HepG2 (cell line): ENCODE measurements at regions not wholly inside any gene's neighbourhood (a gene's known extent, or its start where the extent isn't known, plus 50 kb on each side); places are given as distances from the start of the nearest gene placed in this dataset.

ENCODE experiments used
- ATAC-seq: fragments of 200-7000 bp; cut with Tn5 transposase; 3 replicates; pipeline ENCODE4 v1.9.1; 2020; ENCODE audit warnings: mild to moderate bottlenecking, moderate library complexity
- BruUV-seq: library from RNA; stranded (reverse); fragments of 400-500 nt; replicated peaks from 2 replicates; lab custom pipeline; 2021; lab: Mats Ljungman, UMichigan
- CTCF ChIA-PET: fragments of 300-600 bp; formaldehyde crosslinking; extraction: SDS; loops from one replicate; lab custom pipeline; 2021; ENCODE audit warnings: low total read pairs, inconsistent platforms, low intra/inter-chr PET ratio; lab: Yijun Ruan, JAX
- POLR2A ChIA-PET: fragments of 350-600 bp; sonication (Branson Sonifier 250); formaldehyde crosslinking; loops from one replicate; lab custom pipeline; 2020; ENCODE audit warnings: antibody characterized with exemption, inconsistent platforms; lab: Yijun Ruan, JAX
- DNase-seq: peaks from one replicate; pipeline ENCODE4 v3.0.0-alpha.2; 2015; ENCODE audit warnings: low spot score
- FAIRE-seq: peaks from 3 replicates; lab custom pipeline; 2011; peaks lifted over from hg19 to GRCh38; lab: Jason Lieb, UNC
- H2AFZ ChIP-seq: one replicate; pipeline ENCODE4 v1.6.1; 2011; ENCODE audit warnings: low read length, inconsistent platforms
- H3K27ac ChIP-seq: fragments of 300-600 bp; 3 replicates; pipeline ENCODE4 v1.8.0; 2011; ENCODE audit warnings: mixed run types, mild to moderate bottlenecking, mixed read lengths, low read length, inconsistent platforms; ENCODE audit not compliant: insufficient read depth; ENCODE audit errors: extremely low read length
- H3K27me3 ChIP-seq, 2 experiments: fragments of 200-600 bp in 1 of 2; 2 replicates in 1 of 2; 3 replicates in 1 of 2; pipeline versions ENCODE4 v1.6.0 to v1.8.0; 2011; ENCODE audit warnings: low read length in 2 of 2, mild to moderate bottlenecking in 2 of 2, moderate library complexity in 2 of 2, inconsistent platforms in 1 of 2; ENCODE audit not compliant: insufficient read depth in 2 of 2, control insufficient read depth in 1 of 2
- H3K36me3 ChIP-seq, 2 experiments: fragments of 200-600 bp in 1 of 2; replicated peaks in 1 of 2; 2 replicates in 1 of 2; 3 replicates in 1 of 2; pipeline versions ENCODE4 v1.5.1 to v1.8.0; 2011; ENCODE audit warnings: low read length in 2 of 2, inconsistent platforms in 1 of 2; ENCODE audit not compliant: insufficient read depth in 2 of 2, control insufficient read depth in 1 of 2
- H3K4me1 ChIP-seq: 2 replicates; pipeline ENCODE4 v1.5.1; 2012; ENCODE audit warnings: low read length, inconsistent platforms; ENCODE audit not compliant: insufficient read depth
- H3K4me2 ChIP-seq: 2 replicates; pipeline ENCODE4 v1.6.0; 2011; ENCODE audit warnings: low read depth, low read length, inconsistent platforms
- H3K4me3 ChIP-seq, 3 experiments: fragments of 200-600 bp in 1 of 3; sonication (generic), shearing (Covaris generic) in 1 of 3; replicated peaks in 1 of 3; 2 replicates each; pipeline ENCODE4 v1.5.1; 2011 to 2016; ENCODE audit warnings: low read length in 3 of 3, inconsistent platforms in 2 of 3, low read depth in 2 of 3, mild to moderate bottlenecking in 2 of 3, control low read depth in 1 of 3, mixed read lengths in 1 of 3; ENCODE audit not compliant: insufficient read depth in 1 of 3
- H3K79me2 ChIP-seq: one replicate; pipeline ENCODE4 v1.6.1; 2011; ENCODE audit warnings: low read length, inconsistent platforms; ENCODE audit not compliant: insufficient read depth
- H3K9ac ChIP-seq: 2 replicates; pipeline ENCODE4 v1.6.0; 2011; ENCODE audit warnings: mild to moderate bottlenecking, low read depth, low read length, inconsistent platforms; ENCODE audit not compliant: insufficient read depth
- H3K9me3 ChIP-seq: 2 replicates; pipeline ENCODE4 v1.5.1; 2012; ENCODE audit warnings: mild to moderate bottlenecking, low read length
- H4K20me1 ChIP-seq: 2 replicates; pipeline ENCODE4 v1.6.0; 2011; ENCODE audit warnings: inconsistent platforms, mild to moderate bottlenecking, low read length, moderate library complexity; ENCODE audit not compliant: insufficient read depth
- CSRNP2 ChIP-seq: sonication (generic); formaldehyde crosslinking; conservative IDR thresholded peaks from 2 replicates; pipeline ENCODE4 v1.8.0; 2022; ENCODE audit warnings: low read depth, missing genetic modification reagents
- GABPA ChIP-seq, 2 experiments: IDR thresholded peaks; 2 replicates each; pipeline ENCODE4 v1.6.1; 2011 to 2016; ENCODE audit warnings: low read depth in 2 of 2, low read length in 1 of 2, missing biosample characterization in 1 of 2, missing genetic modification characterization in 1 of 2
- SALL2 ChIP-seq: sonication (generic); formaldehyde crosslinking; IDR thresholded peaks from 2 replicates; pipeline ENCODE4 v1.8.1; 2023; ENCODE audit warnings: mild to moderate bottlenecking, missing genetic modification reagents, inconsistent platforms
- TBP ChIP-seq: sonication (generic); formaldehyde crosslinking; IDR thresholded peaks from 2 replicates; pipeline ENCODE4 v1.5.0; 2020; ENCODE audit warnings: missing genetic modification reagents
- ZKSCAN5 ChIP-seq: sonication (generic); formaldehyde crosslinking; IDR thresholded peaks from 2 replicates; pipeline ENCODE4 v1.5.1; 2020; ENCODE audit warnings: mild to moderate bottlenecking, missing genetic modification reagents
- ZNF761 ChIP-seq: sonication (generic); formaldehyde crosslinking; conservative IDR thresholded peaks from 2 replicates; pipeline ENCODE4 v1.4.0; 2020; ENCODE audit warnings: mild to moderate bottlenecking, missing genetic modification reagents
- ZSCAN9 ChIP-seq: IDR thresholded peaks from 2 replicates; pipeline ENCODE4 v1.6.1; 2016; ENCODE audit warnings: borderline replicate concordance
- WGBS: methylation state at CpG from one replicate; pipeline ENCODE4 v1.1.6; 2017; ENCODE audit warnings: low lambda C conversion rate; 5-methylcytosine and 5-hydroxymethylcytosine counted together
- in situ Hi-C: cut with HindIII; loops from 2 replicates; pipeline ENCODE4 v1.10.0; 2017; ENCODE audit warnings: low pct_unique_long_range_greater_than_20kb; ENCODE audit not compliant: extremely low pct_ligation_motif_present
- intact Hi-C: fragments of 100-400 bp; cut with micrococcal nuclease; formaldehyde crosslinking; loops from one replicate; pipeline ENCODE4 v1.10.0; 2022; ENCODE audit not compliant: unreplicated experiment

- intact Hi-C loops (no loop called here), in situ Hi-C loops (no loop called here)
- H3K4me1 ChIP-seq: no peaks in the 10 kb centered on the region
- no peaks in the 10 kb centered on the region for H3K27me3 ChIP-seq
- no peak overlapping the region for H3K27ac ChIP-seq
- TF ChIP-seq ZKSCAN5: no peak
- no peaks in the 10 kb centered on the region for H3K36me3 ChIP-seq
- ATAC-seq: no peak
- H2AFZ ChIP-seq: no peak overlapping the region
- ChIA-PET POLR2A (no interaction called here), CTCF (no interaction called here)
- no peak overlapping the region for H3K9ac ChIP-seq
- H4K20me1 ChIP-seq: no peaks in the 10 kb centered on the region
- H3K79me2 ChIP-seq: no peaks in the 10 kb centered on the region
- no peaks in the 10 kb centered on the region for H3K9me3 ChIP-seq
- H3K4me3 ChIP-seq: no peak overlapping the region
- H3K4me2 ChIP-seq: no peak overlapping the region
- no TSS peak for BruUV-seq
- WGBS: 41% methylated on average over 12 of the region's 12 CpGs
- no peak for DNase-seq
- no peak for FAIRE-seq
Measured at GRCh38 chr10:33057620-33058019, 99.6 kb upstream of the ITGB1 start.

- WGBS: 12% methylated on average over 4 of the region's 4 CpGs
- Histone ChIP-seq H3K4me2 (no peak overlapping the region), H3K27me3 (no peaks in the 10 kb centered on the region), H4K20me1 (no peaks in the 10 kb centered on the region), H3K79me2 (no peaks in the 10 kb centered on the region), H3K36me3 (no peaks in the 10 kb centered on the region), H3K4me1 (no peaks in the 10 kb centered on the region), H3K4me3 (no peak overlapping the region), H2AFZ (no peak overlapping the region), H3K9ac (no peak overlapping the region), H3K27ac (no peak overlapping the region), H3K9me3 (no peaks in the 10 kb centered on the region)
- no peak for TF ChIP-seq ZNF761 (CRISPR knock-in tag)
- TF ChIP-seq ZSCAN9: no peak
- no peak for TF ChIP-seq GABPA (IDR thresholded peaks at IDR 0.05; ENCODE audit: low read depth, low read length)
- TF ChIP-seq GABPA (CRISPR knock-in tag; IDR thresholded peaks at IDR 0.05; ENCODE audit: low read depth): no peak
- no peak for TF ChIP-seq TBP (CRISPR knock-in tag)
- TF ChIP-seq CSRNP2 (CRISPR knock-in tag): no peak
- TF ChIP-seq SALL2 (CRISPR knock-in tag): no peak
- DNase-seq: no peak
- ChIA-PET POLR2A (no interaction called here), CTCF (no interaction called here)
- intact Hi-C loops (no loop called here), in situ Hi-C loops (no loop called here)
- ATAC-seq: no peak
- no peak for FAIRE-seq
- no TSS peak for BruUV-seq
Measured at GRCh38 chr10:33056828-33057596, 99.0 kb upstream of the ITGB1 start.
